ENCODE measurements at regions not wholly inside any gene's neighbourhood (a gene's known extent, or its start where the extent isn't known, plus 50 kb on each side); places are given as distances from the start of the nearest gene placed in this dataset.

GRCh38 chr13:31853643-31854326 is 114.5 kb downstream of the RXFP2 start:
- no peak for DNase-seq

GRCh38 chr13:31859571-31859970 is 120.2 kb downstream of the RXFP2 start:
- no peak for DNase-seq

GRCh38 chr13:31860002-31860401 is 120.7 kb downstream of the RXFP2 start:
- DNase-seq = no peak

- no peak for DNase-seq
Observed at GRCh38 chr13:31862828-31863227, 123.5 kb downstream of the RXFP2 start.

- no peak for DNase-seq
Observed at GRCh38 chr13:31864307-31864706, 125.0 kb downstream of the RXFP2 start.

- no peak for DNase-seq
Observed at GRCh38 chr13:31866099-31866498, 126.8 kb downstream of the RXFP2 start.

- no peak for DNase-seq
Observed at GRCh38 chr13:31867709-31868108, 128.4 kb downstream of the RXFP2 start.

- DNase-seq = no peak
Observed at GRCh38 chr13:31869582-31869981, 130.3 kb downstream of the RXFP2 start.

- DNase-seq = no peak
Observed at GRCh38 chr13:31870511-31870910, 131.2 kb downstream of the RXFP2 start.

GRCh38 chr13:31873145-31873544 is 133.8 kb downstream of the RXFP2 start:
- DNase-seq = no peak

GRCh38 chr13:31875134-31875533 is 135.8 kb downstream of the RXFP2 start:
- DNase-seq = no peak

- DNase-seq = no peak
Observed at GRCh38 chr13:31878052-31878451, 138.7 kb downstream of the RXFP2 start.

GRCh38 chr13:31878495-31878894 is 139.2 kb downstream of the RXFP2 start:
- no peak for DNase-seq

- DNase-seq = no peak
Observed at GRCh38 chr13:31878955-31879354, 139.6 kb downstream of the RXFP2 start.

- DNase-seq = no peak
Observed at GRCh38 chr13:31880851-31881494, 141.6 kb downstream of the RXFP2 start.

GRCh38 chr13:31881495-31881882 is 142.2 kb downstream of the RXFP2 start:
- DNase-seq = no peak

- no peak for DNase-seq
Observed at GRCh38 chr13:31882794-31883193, 143.5 kb downstream of the RXFP2 start.

- no peak for DNase-seq
Observed at GRCh38 chr13:31884556-31884955, 145.2 kb downstream of the RXFP2 start.

GRCh38 chr13:31885994-31886393 is 145.6 kb upstream of the FRY start:
- DNase-seq = no peak

- DNase-seq = no peak
Observed at GRCh38 chr13:31887286-31887685, 144.3 kb upstream of the FRY start.

GRCh38 chr13:31890946-31891345 is 140.6 kb upstream of the FRY start:
- no peak for DNase-seq

- DNase-seq = no peak
Observed at GRCh38 chr13:31891472-31891871, 140.1 kb upstream of the FRY start.

- DNase-seq = no peak
Observed at GRCh38 chr13:31894931-31895330, 136.6 kb upstream of the FRY start.

- no peak for DNase-seq
Observed at GRCh38 chr13:31895691-31896090, 135.9 kb upstream of the FRY start.

- no peak for DNase-seq
Observed at GRCh38 chr13:31896427-31896826, 135.1 kb upstream of the FRY start.

Data from NK-92 treated with Interleukin-12 subunit alpha and Interleukin-12 subunit beta, amount 100 ng/mL, for 24 hours (cell line).